Activated CD4-positive, alpha-beta T cell treated with anti-CD3 and anti-CD28 coated beads, Interleukin-2, amount 10 ng/mL, durations not matched to agents 7 days and 5 days (primary cell): ENCODE measurements at regions not wholly inside any gene's neighbourhood (a gene's known extent, or its start where the extent isn't known, plus 50 kb on each side); places are given as distances from the start of the nearest gene placed in this dataset.
A peak's percentile ranks its signal among the peaks of the same experiment; 100 is the strongest.
"Not testable (repeated sequence)": the region's sequence is repeated elsewhere in the genome, so short reads cannot be mapped to it uniquely, and the experiment has no call there.

ENCODE experiments used
- CTCF ChIA-PET: fragments of 350-600 bp; sonication (Branson Sonifier 250); formaldehyde crosslinking; loops from one replicate; lab custom pipeline; 2021; ENCODE audit warnings: antibody characterized with exemption; lab: Charles Lee
- POLR2A ChIA-PET: fragments of 350-600 bp; sonication (Branson Sonifier 250); formaldehyde crosslinking; loops from one replicate; lab custom pipeline; 2021; ENCODE audit warnings: antibody characterized with exemption; lab: Charles Lee
- DNase-seq: peaks from one replicate; pipeline ENCODE4 v3.0.0-alpha.2; 2020
- H3K27ac Mint-ChIP-seq: one replicate; pipeline ENCODE4 v1.8.0; 2021; ENCODE audit warnings: mild to moderate bottlenecking, moderate library complexity, mixed read lengths
- H3K27me3 Mint-ChIP-seq: one replicate; pipeline ENCODE4 v1.8.0; 2021; ENCODE audit warnings: mixed read lengths
- H3K36me3 Mint-ChIP-seq: one replicate; pipeline ENCODE4 v1.8.0; 2021; ENCODE audit warnings: low read depth, mixed read lengths
- H3K4me1 Mint-ChIP-seq: one replicate; pipeline ENCODE4 v1.8.0; 2021; ENCODE audit warnings: mixed read lengths
- H3K4me3 Mint-ChIP-seq: one replicate; pipeline ENCODE4 v1.8.0; 2021; ENCODE audit warnings: mild to moderate bottlenecking, moderate library complexity, mixed read lengths
- H3K9me3 Mint-ChIP-seq: one replicate; pipeline ENCODE4 v1.8.0; 2021; ENCODE audit warnings: mixed read lengths

GRCh38 chr11:35046681-35047080, 92.3 kb upstream of the CD44 start:
- POLR2A ChIA-PET = no interaction called here
- H3K9me3 Mint-ChIP-seq = peaks cover 19% of the 10 kb centered on the region

GRCh38 chr11:35047179-35047578, 91.8 kb upstream of the CD44 start:
- peak overlapping the region; percentile 7 for H3K4me3 Mint-ChIP-seq
- H3K4me1 Mint-ChIP-seq = peaks cover 76% of the 10 kb centered on the region
- DNase-seq = peak; percentile 62

More at GRCh38 chr11:35046681-35047080, 92.3 kb upstream of the CD44 start:
- Mint-ChIP-seq H3K4me1 (peaks cover 81% of the 10 kb centered on the region), H3K36me3 (peaks cover 44% of the 10 kb centered on the region), H3K4me3 (no peak overlapping the region), H3K27ac (peak overlapping the region; percentile 83), H3K27me3 (no peaks in the 10 kb centered on the region)
- no peak for DNase-seq
- CTCF ChIA-PET = interaction anchor here (1.1 to 3.7 kb wide), 4 partner anchors 12 to 120 kb away, joined by 3 to 9 read pairs (median 4); no protein-coding TSS in a partner anchor

GRCh38 chr11:35047769-35048168, 91.2 kb upstream of the CD44 start:
- Mint-ChIP-seq H3K27me3 (no peaks in the 10 kb centered on the region), H3K4me3 (no peak overlapping the region), H3K36me3 (peaks cover 47% of the 10 kb centered on the region), H3K27ac (peak overlapping the region; percentile 83), H3K9me3 (peaks cover 21% of the 10 kb centered on the region), H3K4me1 (peaks cover 73% of the 10 kb centered on the region)
- ChIA-PET CTCF (interaction anchor here (1.1 to 3.7 kb wide), 5 partner anchors 11 to 119 kb away, joined by 3 to 9 read pairs (median 5); no protein-coding TSS in a partner anchor), POLR2A (interaction anchor here (0.9 kb wide), 1 partner anchor 24 kb away, joined by 3 read pairs; no protein-coding TSS in a partner anchor)
- no peak for DNase-seq

More at GRCh38 chr11:35047179-35047578, 91.8 kb upstream of the CD44 start:
- ChIA-PET POLR2A (interaction anchor here (0.9 kb wide), 1 partner anchor 25 kb away, joined by 3 read pairs; no protein-coding TSS in a partner anchor), CTCF (interaction anchor here (1.1 to 3.7 kb wide), 5 partner anchors 12 to 119 kb away, joined by 3 to 9 read pairs (median 5); no protein-coding TSS in a partner anchor)
- no peaks in the 10 kb centered on the region for H3K27me3 Mint-ChIP-seq
- H3K27ac Mint-ChIP-seq = peak overlapping the region; percentile 83
- H3K9me3 Mint-ChIP-seq = peaks cover 19% of the 10 kb centered on the region
- peaks cover 44% of the 10 kb centered on the region for H3K36me3 Mint-ChIP-seq

GRCh38 chr11:35048346-35048745, 90.6 kb upstream of the CD44 start:
- CTCF ChIA-PET = interaction anchor here (1.4 to 1.6 kb wide), 3 partner anchors 17 to 99 kb away, joined by 3 to 5 read pairs (median 3); no protein-coding TSS in a partner anchor
- H3K4me3 Mint-ChIP-seq, DNase-seq, POLR2A ChIA-PET, H3K27me3 Mint-ChIP-seq, H3K27ac Mint-ChIP-seq: not testable (repeated sequence)
- H3K4me1 Mint-ChIP-seq = peaks cover 72% of the 10 kb centered on the region
- H3K9me3 Mint-ChIP-seq = peaks cover 22% of the 10 kb centered on the region
- peaks cover 47% of the 10 kb centered on the region for H3K36me3 Mint-ChIP-seq

- DNase-seq = no peak
- ChIA-PET POLR2A (interaction anchor here (1.3 kb wide), 1 partner anchor 116 kb away, joined by 5 read pairs; no protein-coding TSS in a partner anchor), CTCF (interaction anchor here (0.8 to 2.5 kb wide), 6 partner anchors 9 to 98 kb away, joined by 3 to 13 read pairs (median 3); no protein-coding TSS in a partner anchor)
- Mint-ChIP-seq H3K9me3 (peaks cover 23% of the 10 kb centered on the region), H3K27ac (peak overlapping the region; percentile 84), H3K36me3 (peaks cover 47% of the 10 kb centered on the region), H3K27me3 (no peaks in the 10 kb centered on the region), H3K4me3 (peak overlapping the region; percentile 49), H3K4me1 (peaks cover 64% of the 10 kb centered on the region)
Observed at GRCh38 chr11:35049859-35050531, 89.0 kb upstream of the CD44 start.

GRCh38 chr11:35050541-35050995, 88.4 kb upstream of the CD44 start:
- ChIA-PET POLR2A (interaction anchor here (1.3 kb wide), 1 partner anchor 115 kb away, joined by 5 read pairs; no protein-coding TSS in a partner anchor), CTCF (interaction anchor here (0.8 to 2.5 kb wide), 5 partner anchors 9 to 30 kb away, joined by 3 to 13 read pairs (median 3); no protein-coding TSS in a partner anchor)
- peak overlapping the region; percentile 84 for H3K27ac Mint-ChIP-seq
- no peaks in the 10 kb centered on the region for H3K27me3 Mint-ChIP-seq
- H3K4me3 Mint-ChIP-seq = peak overlapping the region; percentile 49
- H3K36me3 Mint-ChIP-seq = peaks cover 48% of the 10 kb centered on the region
- H3K9me3 Mint-ChIP-seq = peaks cover 25% of the 10 kb centered on the region
- no peak for DNase-seq
- H3K4me1 Mint-ChIP-seq = peaks cover 59% of the 10 kb centered on the region

GRCh38 chr11:35056391-35057093, 82.4 kb upstream of the CD44 start:
- ChIA-PET POLR2A (no interaction called here), CTCF (interaction anchor here (0.8 to 1.2 kb wide), 3 partner anchors 11 to 83 kb away, joined by 3 to 4 read pairs (median 3); partner anchors contain the start of gene CD44)
- DNase-seq = no peak
- Mint-ChIP-seq H3K4me1 (peaks cover 33% of the 10 kb centered on the region), H3K4me3 (no peak overlapping the region), H3K36me3 (peaks cover 33% of the 10 kb centered on the region), H3K27me3 (no peaks in the 10 kb centered on the region), H3K9me3 (peaks cover 28% of the 10 kb centered on the region), H3K27ac (peak overlapping the region; percentile 20)

GRCh38 chr11:35057926-35058668, 80.9 kb upstream of the CD44 start:
- POLR2A ChIA-PET = no interaction called here
- Mint-ChIP-seq H3K9me3 (peaks cover 26% of the 10 kb centered on the region), H3K27ac (no peak overlapping the region), H3K27me3 (no peaks in the 10 kb centered on the region), H3K4me3 (no peak overlapping the region), H3K36me3 (peaks cover 33% of the 10 kb centered on the region), H3K4me1 (peaks cover 32% of the 10 kb centered on the region)
- CTCF ChIA-PET = interaction anchor here (0.6 to 1.6 kb wide), 8 partner anchors 11 to 52 kb away, joined by 3 to 5 read pairs (median 3); no protein-coding TSS in a partner anchor
- no peak for DNase-seq

- Mint-ChIP-seq H3K27me3 (no peaks in the 10 kb centered on the region), H3K36me3 (peaks cover 33% of the 10 kb centered on the region), H3K4me3 (no peak overlapping the region), H3K27ac (peak overlapping the region; percentile 51), H3K9me3 (peaks cover 24% of the 10 kb centered on the region), H3K4me1 (peaks cover 32% of the 10 kb centered on the region)
- no peak for DNase-seq
- POLR2A ChIA-PET = no interaction called here
- CTCF ChIA-PET = interaction anchor here (0.6 to 1.6 kb wide), 7 partner anchors 11 to 32 kb away, joined by 3 to 5 read pairs (median 3); no protein-coding TSS in a partner anchor
Observed at GRCh38 chr11:35058669-35059434, 80.1 kb upstream of the CD44 start.

- ChIA-PET CTCF (interaction anchor here (1.3 to 3.1 kb wide), 4 partner anchors 10 to 55 kb away, joined by 4 to 12 read pairs (median 4); no protein-coding TSS in a partner anchor), POLR2A (no interaction called here)
- H3K27ac Mint-ChIP-seq = no peak overlapping the region
- no peak overlapping the region for H3K4me3 Mint-ChIP-seq
- peaks cover 27% of the 10 kb centered on the region for H3K9me3 Mint-ChIP-seq
- peaks cover 2% of the 10 kb centered on the region for H3K27me3 Mint-ChIP-seq
- peaks cover 34% of the 10 kb centered on the region for H3K36me3 Mint-ChIP-seq
- no peak for DNase-seq
- peaks cover 45% of the 10 kb centered on the region for H3K4me1 Mint-ChIP-seq
Observed at GRCh38 chr11:35061516-35062440, 77.2 kb upstream of the CD44 start.
